GM19455 (cell line): ENCODE measurements at regions not wholly inside any gene's neighbourhood (a gene's known extent, or its start where the extent isn't known, plus 50 kb on each side); places are given as distances from the start of the nearest gene placed in this dataset.

Experiments used
- ATAC-seq: cut with Tn5 transposase; IDR thresholded peaks from one replicate; pipeline ENCODE4 v1.9.1; 2021; ENCODE audit not compliant: unreplicated experiment

DNA sequence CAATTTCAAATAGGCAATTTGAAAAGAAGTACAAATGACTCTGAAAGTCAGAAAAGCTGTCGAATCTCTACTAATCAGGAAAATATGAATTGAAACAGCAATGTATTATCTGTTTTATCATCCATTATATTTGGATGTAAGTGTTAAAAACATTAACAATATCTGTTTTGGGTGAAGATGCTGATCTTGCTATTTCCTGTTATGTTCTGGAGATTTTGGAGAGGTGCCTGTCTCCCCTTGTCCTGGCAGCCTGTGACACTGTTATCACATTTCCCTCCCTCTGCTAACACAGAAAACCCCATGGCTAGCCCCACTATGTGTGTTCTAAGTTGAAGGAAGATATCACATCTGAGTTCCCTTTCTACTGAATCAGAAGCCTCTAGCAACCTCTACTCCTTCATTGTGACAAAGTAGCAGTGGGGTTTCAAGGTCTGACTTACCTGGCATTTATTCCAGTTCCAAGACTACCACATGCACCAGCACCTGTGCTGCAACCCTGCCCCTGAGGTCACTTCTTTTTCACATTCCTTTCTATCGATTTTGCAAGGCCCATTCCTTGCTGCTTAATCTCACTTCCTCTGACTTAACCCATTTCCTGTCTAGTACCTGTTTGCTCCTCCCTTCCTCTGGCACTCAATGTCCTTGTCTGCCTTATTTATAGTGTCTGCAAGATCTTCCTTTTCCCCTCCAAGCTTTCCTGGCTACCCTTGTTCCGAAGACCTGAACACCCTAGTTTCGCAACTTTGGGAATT, 95.5 kb upstream of the COL8A1 start:
- ATAC-seq: no peak

DNA sequence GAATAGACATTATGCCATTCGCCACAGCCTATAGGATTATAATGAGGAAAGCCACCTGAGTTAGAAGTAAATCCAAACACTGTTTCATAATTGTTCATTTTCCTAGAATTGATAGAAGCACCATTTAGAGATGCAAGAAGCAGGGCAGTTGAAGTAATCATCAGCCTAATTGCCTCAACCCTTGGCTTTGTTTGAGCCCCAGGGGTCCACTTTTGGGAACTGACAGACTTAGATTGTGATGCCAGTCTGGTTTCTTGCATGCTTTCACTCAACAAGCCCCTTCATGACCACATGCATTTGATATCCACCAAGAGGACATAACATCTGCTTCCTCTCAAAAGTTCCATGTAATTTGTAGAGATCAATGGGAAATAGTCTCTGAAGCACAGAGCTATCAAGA, 97.2 kb upstream of the COL8A1 start:
- ATAC-seq: no peak

- ATAC-seq: no peak
Measured at GRCh38 chr3:99537416-99537815, 101.0 kb upstream of the COL8A1 start.

- ATAC-seq: no peak
Measured at GRCh38 chr3:99536555-99537314, 101.7 kb upstream of the COL8A1 start.

- ATAC-seq: no peak
Measured at GRCh38 chr3:99534951-99535704, 103.3 kb upstream of the COL8A1 start.

DNA sequence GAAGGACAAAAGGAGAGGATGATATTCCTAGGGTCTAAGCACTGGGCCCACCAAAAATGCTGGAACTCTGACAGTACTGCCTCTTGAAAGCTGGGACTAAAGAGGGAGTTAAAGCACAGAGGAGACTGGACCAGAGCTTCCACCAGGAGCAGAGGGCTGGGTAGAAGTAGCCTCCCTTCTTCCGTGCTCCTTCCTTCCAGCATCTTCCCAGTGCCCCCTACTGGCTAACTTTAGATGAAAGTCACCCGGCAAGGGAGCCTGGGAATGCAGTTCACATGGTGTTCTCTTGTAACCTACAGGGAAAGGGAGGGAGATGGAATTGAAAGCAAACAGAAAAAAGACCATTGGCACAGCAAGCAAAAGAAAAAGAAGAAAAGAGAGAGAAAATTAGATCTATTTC, 106.1 kb upstream of the COL8A1 start:
- no peak for ATAC-seq

GRCh38 chr3:99529265-99529664, 109.1 kb upstream of the COL8A1 start:
- ATAC-seq: no peak

GRCh38 chr3:99526921-99527320, 111.5 kb upstream of the COL8A1 start:
- no peak for ATAC-seq

GRCh38 chr3:99524559-99524958, 113.8 kb upstream of the COL8A1 start:
- no peak for ATAC-seq

GRCh38 chr3:99523431-99524127, 114.8 kb upstream of the COL8A1 start:
- ATAC-seq: no peak

DNA sequence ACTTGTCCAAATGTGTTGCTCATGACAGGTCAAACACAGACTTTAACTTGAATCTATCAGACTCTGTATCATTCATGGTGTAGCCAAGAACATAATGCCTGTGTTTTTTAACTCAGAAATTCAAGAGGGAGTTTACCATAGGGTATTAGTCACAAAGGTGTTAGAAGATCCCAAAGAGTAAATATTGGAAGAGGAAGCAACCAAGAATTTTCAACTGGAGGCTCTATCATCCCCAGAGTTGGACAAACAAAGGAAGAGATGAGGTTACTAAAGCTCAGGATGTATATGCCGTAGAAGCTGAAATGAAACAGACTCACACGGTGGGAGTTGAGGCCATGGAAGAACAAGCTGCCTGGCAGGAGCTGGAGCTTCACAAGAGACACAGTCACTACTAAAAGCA, 116.2 kb upstream of the COL8A1 start:
- ATAC-seq: no peak

DNA sequence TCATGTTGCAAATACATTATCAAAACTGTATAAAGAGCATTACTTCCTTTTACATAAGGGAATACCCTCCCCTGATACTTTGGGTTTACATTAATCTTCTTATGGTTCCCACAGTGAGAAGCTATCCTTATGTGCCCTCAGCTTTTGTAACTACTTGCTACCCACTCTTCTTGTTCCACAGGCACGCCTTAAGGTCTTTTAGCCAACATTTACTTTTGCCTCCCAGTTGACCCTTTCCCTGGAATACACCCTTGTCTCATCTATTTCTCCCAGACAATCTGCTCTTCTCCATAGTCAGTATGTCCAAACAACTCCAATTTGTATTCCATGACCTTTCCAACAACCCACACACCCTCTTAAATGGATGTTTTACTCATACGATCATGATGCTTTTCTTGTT, 116.8 kb upstream of the COL8A1 start:
- no peak for ATAC-seq

- no peak for ATAC-seq
Measured at GRCh38 chr3:99520513-99520912, 117.9 kb upstream of the COL8A1 start.

- no peak for ATAC-seq
Measured at GRCh38 chr3:99516936-99517335, 121.5 kb upstream of the COL8A1 start.

- ATAC-seq: no peak
Measured at GRCh38 chr3:99515891-99516290, 122.5 kb upstream of the COL8A1 start.

DNA sequence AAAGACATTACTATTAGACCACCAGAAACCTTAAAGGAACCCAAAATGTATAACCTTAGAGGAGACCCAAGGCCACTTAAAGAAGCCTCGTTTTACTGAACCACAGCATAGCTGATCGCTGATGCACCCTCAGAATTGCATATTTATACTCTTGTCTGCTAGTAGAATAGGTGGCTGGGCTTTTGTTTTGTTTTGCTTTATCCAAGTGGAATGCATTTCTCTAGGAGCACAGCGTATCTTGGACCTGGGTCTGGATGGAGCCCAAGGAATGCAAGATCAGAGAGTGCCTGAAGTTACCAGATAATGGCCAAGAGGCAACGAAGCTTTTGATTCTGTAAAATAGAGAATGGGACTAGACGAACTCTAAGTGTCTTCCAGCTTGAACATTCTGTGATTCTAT, 129.2 kb upstream of the COL8A1 start:
- no peak for ATAC-seq

DNA sequence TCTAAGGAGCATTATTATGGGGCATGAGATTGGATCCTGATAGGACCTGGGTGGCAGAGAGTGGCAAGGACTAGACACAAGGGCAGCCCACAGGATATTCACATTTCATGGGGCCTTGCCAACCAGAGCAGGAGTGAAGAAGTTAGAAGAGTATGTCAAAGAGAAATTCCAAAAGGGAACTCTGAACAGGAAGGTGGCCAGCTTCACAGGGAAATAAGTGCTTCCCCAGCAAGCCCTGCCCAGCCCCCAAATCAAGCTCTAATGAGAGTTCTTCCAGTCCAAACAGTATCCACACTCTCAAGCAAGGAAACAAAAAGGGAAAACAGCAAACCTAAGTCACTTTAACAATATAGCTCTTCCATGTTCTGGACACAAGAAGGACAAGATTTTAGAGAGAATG, 130.2 kb upstream of the COL8A1 start:
- no peak for ATAC-seq

DNA sequence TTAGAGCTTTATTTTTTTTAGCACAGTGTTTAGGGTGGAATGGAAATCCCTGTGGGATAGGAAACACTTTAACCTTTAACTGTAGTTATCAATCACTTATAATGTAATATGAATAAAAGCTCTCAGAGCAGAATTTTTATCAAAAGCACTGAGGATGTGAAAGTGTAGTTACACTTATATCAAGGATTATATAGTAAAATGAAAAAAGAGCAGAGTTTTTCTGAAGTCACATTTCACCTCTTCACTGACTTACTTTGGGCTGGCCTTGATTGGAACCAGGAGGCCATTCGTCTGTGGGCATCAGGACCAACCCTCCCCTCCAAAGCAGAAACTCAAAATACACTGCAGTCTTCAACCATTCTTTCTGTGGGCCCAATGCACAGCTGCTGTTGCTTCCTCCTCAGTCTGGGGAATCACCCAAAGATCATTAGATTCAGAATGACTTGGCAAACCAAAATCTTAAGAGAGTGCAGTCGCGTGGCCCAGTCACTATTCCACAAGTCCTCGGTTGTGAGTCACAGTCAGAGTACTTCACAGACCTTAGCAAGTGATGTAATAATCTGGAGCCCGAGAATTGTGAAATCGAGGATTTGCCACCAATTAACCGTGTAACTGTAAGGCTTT, 132.6 kb upstream of the COL8A1 start:
- peak; percentile 100 for ATAC-seq

DNA sequence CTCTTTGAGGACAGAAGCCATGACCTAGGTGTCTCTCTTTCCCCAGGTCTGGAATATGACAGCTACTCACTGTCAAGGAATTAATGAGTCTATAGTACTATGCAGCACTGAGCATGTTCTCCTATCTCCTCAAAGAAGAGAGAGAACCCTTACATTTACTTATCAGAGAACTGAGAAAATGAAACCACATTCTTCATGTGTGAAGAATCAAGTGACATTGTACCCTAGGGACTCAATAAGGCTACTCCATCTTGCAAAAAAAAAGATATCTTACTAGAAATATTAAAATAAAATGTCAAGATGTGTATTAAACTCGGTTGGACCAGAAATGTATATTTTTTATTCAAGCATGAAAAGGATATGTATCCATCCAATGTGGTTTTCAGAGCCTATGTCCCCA, 133.2 kb upstream of the COL8A1 start:
- ATAC-seq: no peak

DNA sequence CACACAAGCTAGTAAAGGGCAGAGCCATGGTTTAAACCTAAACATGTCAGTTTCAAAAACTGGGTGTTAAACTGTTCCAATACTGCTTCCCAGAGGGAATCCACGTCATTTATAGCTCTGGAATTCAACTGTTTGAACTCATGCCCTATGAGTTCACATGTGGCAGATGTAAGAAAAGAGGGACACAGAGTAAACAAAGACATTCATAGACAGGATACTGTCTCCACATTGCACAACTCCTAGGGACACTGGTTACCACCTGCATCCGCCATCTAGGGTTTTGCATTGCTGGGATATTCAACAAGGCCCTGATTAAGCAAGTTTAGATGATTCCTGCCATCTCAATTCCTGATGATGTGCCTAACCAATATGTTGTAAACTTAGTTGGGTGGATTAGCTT, 134.1 kb upstream of the COL8A1 start:
- ATAC-seq: no peak

- no peak for ATAC-seq
Measured at GRCh38 chr3:99503350-99503749, 135.0 kb upstream of the COL8A1 start.
